B cell (primary cell): ENCODE measurements at regions not wholly inside any gene's neighbourhood (a gene's known extent, or its start where the extent isn't known, plus 50 kb on each side); places are given as distances from the start of the nearest gene placed in this dataset.

Experiments
- ATAC-seq: fragments of 200-7000 bp; cut with Tn5 transposase; one replicate; pipeline ENCODE4 v1.10.0; 2021; ENCODE audit warnings: low read depth, mild to moderate bottlenecking, moderate number of reproducible peaks, moderate library complexity
- CTCF ChIA-PET: fragments of 350-600 bp; sonication (Branson Sonifier 250); formaldehyde crosslinking; loops from one replicate; lab custom pipeline; 2021; ENCODE audit warnings: antibody characterized with exemption, inconsistent platforms; lab: Charles Lee
- POLR2A ChIA-PET: fragments of 350-600 bp; sonication (Branson Sonifier 250); formaldehyde crosslinking; loops from one replicate; lab custom pipeline; 2021; ENCODE audit warnings: antibody characterized with exemption; lab: Charles Lee
- DNase-seq: peaks from one replicate; pipeline ENCODE4 v3.0.0; 2013
- H2AFZ ChIP-seq: 2 replicates; pipeline ENCODE4 v1.6.1; 2012; ENCODE audit warnings: mild to moderate bottlenecking, low read depth, low read length; ENCODE audit not compliant: insufficient read depth, poor library complexity, severe bottlenecking
- H3K27ac ChIP-seq, 2 donors: 1 replicate in 1 of 2; 2 replicates in 1 of 2; pipeline ENCODE4 v1.5.1; 2012 to 2013; ENCODE audit warnings: low read length in 2 of 2, mild to moderate bottlenecking in 2 of 2, moderate library complexity in 1 of 2
- H3K27me3 ChIP-seq, 4 experiments: fragments of 200-600 bp in 1 of 4; sonication (generic) in 1 of 4; replicated peaks in 1 of 4; 1 replicate in 2 of 4; 2 replicates in 2 of 4; pipeline versions ENCODE4 v1.6.1 to v1.7.0; 2013 to 2016; ENCODE audit warnings: low read length in 3 of 4, mild to moderate bottlenecking in 2 of 4, mixed read lengths in 1 of 4, moderate library complexity in 1 of 4; ENCODE audit not compliant: insufficient read depth in 4 of 4, control insufficient read depth in 3 of 4; ENCODE audit errors: control extremely low read depth in 1 of 4
- H3K36me3 ChIP-seq, 2 experiments: replicated peaks in 1 of 2; 1 replicate in 1 of 2; 2 replicates in 1 of 2; pipeline versions ENCODE4 v1.6.1 to v1.7.1; 2013; ENCODE audit warnings: low read length in 1 of 2; ENCODE audit not compliant: insufficient read depth in 2 of 2, control insufficient read depth in 1 of 2; ENCODE audit errors: control extremely low read depth in 1 of 2, extremely low read depth in 1 of 2
- H3K4me1 ChIP-seq, 2 donors: fragments of 200-600 bp in 1 of 2; sonication (generic) in 1 of 2; 1 replicate in 1 of 2; 2 replicates in 1 of 2; pipeline versions ENCODE4 v1.5.1 to v1.6.1; 2013 to 2017; ENCODE audit warnings: low read length in 2 of 2; ENCODE audit not compliant: control insufficient read depth in 2 of 2, insufficient read depth in 2 of 2
- H3K4me2 ChIP-seq: replicated peaks from 2 replicates; pipeline ENCODE3; 2012; ENCODE audit warnings: mild to moderate bottlenecking, low read depth, low read length; ENCODE audit not compliant: poor library complexity, severe bottlenecking
- H3K4me3 ChIP-seq, 5 experiments: fragments of 200-600 bp in 1 of 5; sonication (generic) in 1 of 5; 1 replicate in 3 of 5; 2 replicates in 2 of 5; pipeline versions ENCODE4 v1.5.1 to v1.7.0; 2011 to 2016; ENCODE audit warnings: low read length in 4 of 5, mild to moderate bottlenecking in 4 of 5, low read depth in 2 of 5, control low read depth in 1 of 5, moderate library complexity in 1 of 5; ENCODE audit not compliant: insufficient read depth in 1 of 5; ENCODE audit errors: control extremely low read depth in 1 of 5, extremely low read depth in 1 of 5
- H3K79me2 ChIP-seq: fragments of 200-600 bp; sonication (generic); one replicate; pipeline ENCODE4 v1.6.0; 2016; ENCODE audit warnings: low read length; ENCODE audit not compliant: control insufficient read depth, insufficient read depth
- H3K9ac ChIP-seq: fragments of 200-600 bp; sonication (generic); 2 replicates; pipeline ENCODE4 v1.6.1; 2017; ENCODE audit warnings: mild to moderate bottlenecking, low read length, moderate library complexity
- H3K9me3 ChIP-seq, 3 donors: one replicate each; pipeline versions ENCODE4 v1.6.1 to v1.7.1; 2013; ENCODE audit warnings: low read length in 2 of 3; ENCODE audit not compliant: control insufficient read depth in 2 of 3, insufficient read depth in 1 of 3; ENCODE audit errors: control extremely low read depth in 1 of 3
- H4K20me1 ChIP-seq: 2 replicates; pipeline ENCODE4 v1.6.0; 2012; ENCODE audit warnings: mild to moderate bottlenecking, low read length; ENCODE audit not compliant: insufficient read depth, control insufficient read depth, poor library complexity, severe bottlenecking
- H3K27ac Mint-ChIP-seq: one replicate; pipeline ENCODE4 v1.8.0; 2021; ENCODE audit warnings: mixed read lengths
- H3K27me3 Mint-ChIP-seq: one replicate; pipeline ENCODE4 v1.8.0; 2021; ENCODE audit warnings: mixed read lengths
- H3K4me1 Mint-ChIP-seq: one replicate; pipeline ENCODE4 v1.8.0; 2021; ENCODE audit warnings: mixed read lengths
- H3K4me3 Mint-ChIP-seq: one replicate; pipeline ENCODE4 v1.8.0; 2021; ENCODE audit warnings: mixed read lengths
- H3K9me3 Mint-ChIP-seq: one replicate; pipeline ENCODE4 v1.8.0; 2022; ENCODE audit warnings: mixed read lengths; ENCODE audit not compliant: insufficient read depth
- EZH2 ChIP-seq: IDR thresholded peaks from 2 replicates; pipeline ENCODE4 v1.6.1; 2012; ENCODE audit warnings: borderline replicate concordance, low read depth, mild to moderate bottlenecking, moderate library complexity, low read length; ENCODE audit not compliant: insufficient read depth, poor library complexity, severe bottlenecking
- WGBS: methylation state at CpG from one replicate; pipeline ENCODE4 v1.1.5; 2013; ENCODE audit warnings: missing lambda C conversion rate; ENCODE audit not compliant: insufficient coverage; 5-methylcytosine and 5-hydroxymethylcytosine counted together
- intact Hi-C: fragments of 100-400 bp; cut with micrococcal nuclease; formaldehyde crosslinking; loops from one replicate; pipeline ENCODE4 v1.10.0; 2022
- TF ChIP-seq, protein P1 (sequence below): fragments of 200-600 bp; IDR thresholded peaks from one replicate; pipeline ENCODE4 v1.8.0; 2022; ENCODE audit warnings: antibody characterized with exemption, mild to moderate bottlenecking

DNA sequence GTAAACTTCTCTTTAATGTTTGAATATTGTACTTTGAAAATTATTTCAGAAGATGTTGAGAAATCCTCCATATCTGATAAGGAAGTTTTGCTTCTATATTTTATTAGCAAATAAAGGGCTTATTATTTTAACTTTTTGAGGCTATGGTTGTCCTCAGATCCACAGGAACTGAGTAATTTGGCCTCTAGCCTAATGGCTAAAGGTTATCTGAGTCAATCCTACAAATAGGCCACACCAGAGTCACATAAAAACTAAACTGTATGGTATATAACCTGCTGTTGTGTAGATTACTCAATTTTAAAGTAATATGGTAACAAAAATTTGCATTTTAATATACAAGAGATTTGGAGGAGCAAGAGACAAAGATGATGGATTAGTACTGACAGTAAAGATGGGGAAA, 549.2 kb upstream of the GRAMD2B start:
- Histone ChIP-seq H3K4me1 (no peaks in the 10 kb centered on the region), H3K9ac (no peak overlapping the region), H3K27me3 (no peaks in the 10 kb centered on the region), H2AFZ (no peak overlapping the region), H3K4me3 (no peak overlapping the region), H3K79me2 (no peaks in the 10 kb centered on the region), H3K36me3 (no peaks in the 10 kb centered on the region), H3K9me3 (peaks cover 0 to 1% (median 0%) of the 10 kb centered on the region in 3 donors), H3K4me2 (no peak overlapping the region), H4K20me1 (no peaks in the 10 kb centered on the region), H3K27ac (no peak overlapping the region)
- ATAC-seq (no peak), DNase-seq (no peak)
- H3K4me1 Mint-ChIP-seq, result no peaks in the 10 kb centered on the region
- intact Hi-C loops, result no loop called here
- POLR2A ChIA-PET, result no interaction called here
- H3K9me3 Mint-ChIP-seq, result no peaks in the 10 kb centered on the region
- H3K27ac Mint-ChIP-seq, result no peak overlapping the region
- CTCF ChIA-PET, result no interaction called here
- H3K4me3 Mint-ChIP-seq, result no peak overlapping the region
- peaks cover 6% of the 10 kb centered on the region for H3K27me3 Mint-ChIP-seq
- TF ChIP-seq, protein P1, sequence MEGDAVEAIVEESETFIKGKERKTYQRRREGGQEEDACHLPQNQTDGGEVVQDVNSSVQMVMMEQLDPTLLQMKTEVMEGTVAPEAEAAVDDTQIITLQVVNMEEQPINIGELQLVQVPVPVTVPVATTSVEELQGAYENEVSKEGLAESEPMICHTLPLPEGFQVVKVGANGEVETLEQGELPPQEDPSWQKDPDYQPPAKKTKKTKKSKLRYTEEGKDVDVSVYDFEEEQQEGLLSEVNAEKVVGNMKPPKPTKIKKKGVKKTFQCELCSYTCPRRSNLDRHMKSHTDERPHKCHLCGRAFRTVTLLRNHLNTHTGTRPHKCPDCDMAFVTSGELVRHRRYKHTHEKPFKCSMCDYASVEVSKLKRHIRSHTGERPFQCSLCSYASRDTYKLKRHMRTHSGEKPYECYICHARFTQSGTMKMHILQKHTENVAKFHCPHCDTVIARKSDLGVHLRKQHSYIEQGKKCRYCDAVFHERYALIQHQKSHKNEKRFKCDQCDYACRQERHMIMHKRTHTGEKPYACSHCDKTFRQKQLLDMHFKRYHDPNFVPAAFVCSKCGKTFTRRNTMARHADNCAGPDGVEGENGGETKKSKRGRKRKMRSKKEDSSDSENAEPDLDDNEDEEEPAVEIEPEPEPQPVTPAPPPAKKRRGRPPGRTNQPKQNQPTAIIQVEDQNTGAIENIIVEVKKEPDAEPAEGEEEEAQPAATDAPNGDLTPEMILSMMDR, result no peak
- TF ChIP-seq EZH2, result no peak

DNA sequence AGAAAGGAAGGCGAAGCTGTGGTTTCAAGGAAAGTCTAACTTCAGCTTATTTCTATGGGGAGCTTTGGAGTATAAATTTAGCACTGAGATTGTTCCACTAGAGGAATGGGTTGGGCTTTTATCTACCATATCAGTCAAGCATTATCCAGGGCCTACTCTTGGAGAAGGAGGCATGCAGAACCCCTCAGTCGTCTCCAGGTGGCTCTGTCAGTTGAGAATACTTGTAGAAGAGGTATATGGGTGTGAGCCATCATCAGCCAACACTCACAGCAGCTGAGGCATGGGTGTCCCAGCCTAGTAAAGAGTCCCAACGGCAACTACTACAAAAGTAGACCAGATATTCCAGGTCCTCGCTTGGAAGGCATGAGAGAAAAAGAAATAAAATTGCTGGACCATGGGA, 548.5 kb upstream of the GRAMD2B start:
- no peaks in the 10 kb centered on the region for H3K27me3 ChIP-seq
- H3K27ac Mint-ChIP-seq, result no peak overlapping the region
- H3K9me3 ChIP-seq, result peaks cover 0 to 1% (median 0%) of the 10 kb centered on the region in 3 donors
- DNase-seq (no peak), ATAC-seq (no peak)
- H3K36me3 ChIP-seq, result no peaks in the 10 kb centered on the region
- H3K4me2 ChIP-seq, result no peak overlapping the region
- H3K79me2 ChIP-seq, result no peaks in the 10 kb centered on the region
- H4K20me1 ChIP-seq, result no peaks in the 10 kb centered on the region
- ChIA-PET CTCF (no interaction called here), POLR2A (no interaction called here)
- no peaks in the 10 kb centered on the region for H3K4me1 ChIP-seq
- H3K4me3 ChIP-seq, result no peak overlapping the region
- TF ChIP-seq, protein P1, result no peak
- no peak for TF ChIP-seq EZH2
- intact Hi-C loops, result no loop called here
- peaks cover 6% of the 10 kb centered on the region for H3K27me3 Mint-ChIP-seq
- no peaks in the 10 kb centered on the region for H3K9me3 Mint-ChIP-seq
- no peak overlapping the region for H2AFZ ChIP-seq
- H3K9ac ChIP-seq, result no peak overlapping the region
- no peak overlapping the region for H3K4me3 Mint-ChIP-seq
- no CpG with 5 or more reads among the region's 4 CpGs for WGBS
- H3K4me1 Mint-ChIP-seq, result no peaks in the 10 kb centered on the region
- no peak overlapping the region for H3K27ac ChIP-seq
